ENCODE measurements at regions not wholly inside any gene's neighbourhood (a gene's known extent, or its start where the extent isn't known, plus 50 kb on each side); places are given as distances from the start of the nearest gene placed in this dataset.

- TF ChIP-seq CTCF (IDR thresholded peaks at IDR 0.05; ENCODE audit: insufficient read depth, low read length) (no peak), REST (IDR thresholded peaks at IDR 0.05; ENCODE audit: insufficient replicate concordance, low read depth) (no peak), POLR2AphosphoS5 (IDR thresholded peaks at IDR 0.05; ENCODE audit: low read depth) (no peak), SPI1 (IDR thresholded peaks at IDR 0.05; ENCODE audit: borderline replicate concordance, low read depth) (no peak), GABPA (IDR thresholded peaks at IDR 0.05; ENCODE audit: low read depth) (no peak)
These were observed 510.0 kb downstream of the BCL11B start for GRCh38 chr14:98761993-98762392.
